ENCODE measurements at regions not wholly inside any gene's neighbourhood (a gene's known extent, or its start where the extent isn't known, plus 50 kb on each side); places are given as distances from the start of the nearest gene placed in this dataset.
"Not testable (repeated sequence)": the region's sequence is repeated elsewhere in the genome, so short reads cannot be mapped to it uniquely, and the experiment has no call there.

DNA sequence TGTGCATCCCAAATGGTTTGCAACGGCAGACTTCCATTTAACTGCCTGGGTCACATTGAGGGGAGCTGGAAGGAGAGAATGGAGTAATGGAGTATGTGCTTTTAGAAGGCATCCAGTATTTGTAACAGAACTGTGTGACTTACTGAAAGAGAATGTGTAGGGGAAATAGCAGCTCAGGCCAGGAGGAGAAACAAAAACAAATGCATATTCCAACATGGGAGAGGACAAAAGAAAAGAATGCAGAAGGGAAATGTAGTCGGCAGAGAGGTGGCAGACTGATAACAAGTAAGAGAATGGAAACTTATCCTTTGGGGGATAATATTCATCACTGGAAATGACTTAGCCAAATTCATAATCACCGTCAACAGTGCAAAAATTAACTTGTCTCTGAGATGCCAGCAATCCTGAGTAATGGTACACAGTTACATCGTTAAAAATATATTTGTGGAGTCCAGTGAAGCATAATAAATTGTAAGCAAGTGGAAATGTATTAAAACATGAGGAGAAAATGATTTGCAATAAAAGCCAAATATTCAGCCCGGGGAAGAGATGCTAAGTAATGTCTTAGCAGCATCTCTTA lies 294.9 kb upstream of the SGO1 start:
- no peak overlapping the region for H3K27ac Mint-ChIP-seq
- no peaks in the 10 kb centered on the region for H3K27me3 Mint-ChIP-seq
- no peak for ATAC-seq
- H3K4me3 Mint-ChIP-seq: no peak overlapping the region
- no peaks in the 10 kb centered on the region for H3K4me1 Mint-ChIP-seq
- peaks cover 15% of the 10 kb centered on the region for H3K36me3 Mint-ChIP-seq
- peaks cover 25% of the 10 kb centered on the region for H3K9me3 Mint-ChIP-seq

DNA sequence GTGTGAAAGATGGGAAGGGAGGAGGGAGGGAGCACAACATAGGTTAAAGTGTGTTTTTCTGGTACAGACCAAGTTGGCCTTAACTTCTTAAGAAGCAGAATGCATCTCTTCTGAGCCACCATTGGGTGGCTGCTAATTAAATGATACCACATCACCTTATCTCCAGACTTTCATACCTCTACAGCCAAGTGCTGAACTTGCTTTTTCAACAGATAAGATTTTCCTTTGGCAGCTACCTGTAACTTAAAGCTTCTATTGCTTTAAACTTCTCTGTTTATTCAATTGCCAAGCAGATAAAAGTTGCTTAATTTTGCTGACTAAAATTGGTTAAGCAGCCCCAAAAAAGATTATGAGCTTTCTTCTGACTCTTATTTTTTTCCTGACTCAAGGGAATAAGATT lies 292.4 kb upstream of the SGO1 start:
- Mint-ChIP-seq H3K9me3 (peaks cover 19% of the 10 kb centered on the region), H3K4me1 (no peaks in the 10 kb centered on the region), H3K4me3 (no peak overlapping the region), H3K27ac (no peak overlapping the region), H3K27me3 (no peaks in the 10 kb centered on the region), H3K36me3 (peaks cover 15% of the 10 kb centered on the region)
- no peak for ATAC-seq

DNA sequence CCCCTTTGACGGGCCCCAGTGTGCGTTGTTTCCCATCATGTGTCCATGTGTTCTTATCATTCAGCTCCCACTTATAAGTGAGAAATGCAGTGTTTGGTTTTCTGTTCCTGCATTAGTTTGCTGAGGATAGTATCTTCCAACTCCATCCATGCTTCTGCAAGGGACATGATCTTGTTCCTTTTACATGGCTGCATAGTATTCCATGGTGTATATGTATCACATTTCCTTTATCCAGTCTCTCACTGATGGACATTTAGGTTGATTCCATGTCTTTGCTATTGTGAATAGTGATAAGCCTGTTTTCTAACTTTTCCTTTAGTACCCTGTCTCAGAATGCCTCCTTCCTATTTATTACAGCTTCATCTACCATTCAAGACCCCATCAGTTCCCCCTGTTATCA lies 278.2 kb upstream of the SGO1 start:
- not testable (repeated sequence) for H3K27me3 Mint-ChIP-seq, ATAC-seq, H3K4me3 Mint-ChIP-seq, H3K27ac Mint-ChIP-seq, H3K4me1 Mint-ChIP-seq
- H3K36me3 Mint-ChIP-seq: peaks cover 35% of the 10 kb centered on the region
- H3K9me3 Mint-ChIP-seq: peaks cover 25% of the 10 kb centered on the region

DNA sequence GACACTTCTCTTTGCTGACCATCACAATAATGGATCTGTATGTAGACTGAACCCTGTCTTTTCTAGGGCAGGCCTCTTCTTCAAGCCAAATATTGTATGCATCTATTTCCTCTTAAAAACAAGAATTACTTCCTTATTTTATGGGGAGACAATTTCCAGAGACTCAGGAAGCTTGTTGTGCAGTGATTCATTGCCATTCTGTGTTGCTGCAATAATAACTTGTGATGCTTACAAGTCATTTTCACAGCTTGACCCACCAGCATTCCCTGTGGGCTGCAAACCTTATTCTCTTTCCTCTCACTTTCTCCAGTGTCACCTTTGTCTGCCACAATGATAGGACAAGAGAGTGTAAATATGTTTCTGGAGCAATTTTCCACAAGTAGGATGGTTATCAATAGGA lies 276.7 kb upstream of the SGO1 start:
- H3K27me3 Mint-ChIP-seq: no peaks in the 10 kb centered on the region
- H3K4me3 Mint-ChIP-seq: no peak overlapping the region
- peaks cover 33% of the 10 kb centered on the region for H3K36me3 Mint-ChIP-seq
- peaks cover 22% of the 10 kb centered on the region for H3K9me3 Mint-ChIP-seq
- no peak overlapping the region for H3K27ac Mint-ChIP-seq
- ATAC-seq: no peak
- H3K4me1 Mint-ChIP-seq: no peaks in the 10 kb centered on the region

DNA sequence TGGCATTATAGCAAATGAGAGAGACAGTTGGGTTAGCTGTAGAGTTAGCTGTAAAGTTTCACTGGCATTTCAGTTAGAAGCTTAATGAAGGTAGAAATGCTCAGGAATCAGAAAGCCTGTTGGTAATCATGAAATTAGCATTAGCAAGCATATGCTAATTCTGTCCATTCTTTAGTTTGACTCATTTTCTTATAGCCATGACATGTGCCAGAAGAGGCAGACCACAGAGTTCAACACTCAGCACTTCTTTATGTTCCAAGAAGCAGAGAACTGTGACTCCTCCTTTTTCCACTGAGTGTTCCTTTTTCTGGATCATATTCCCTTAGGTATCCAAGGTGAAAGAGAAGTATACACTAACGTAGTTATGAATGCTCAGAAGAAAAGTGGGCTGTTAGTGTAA lies 276.2 kb upstream of the SGO1 start:
- H3K27ac Mint-ChIP-seq: no peak overlapping the region
- ATAC-seq: no peak
- no peaks in the 10 kb centered on the region for H3K4me1 Mint-ChIP-seq
- no peak overlapping the region for H3K4me3 Mint-ChIP-seq
- H3K9me3 Mint-ChIP-seq: peaks cover 21% of the 10 kb centered on the region
- peaks cover 33% of the 10 kb centered on the region for H3K36me3 Mint-ChIP-seq
- no peaks in the 10 kb centered on the region for H3K27me3 Mint-ChIP-seq

DNA sequence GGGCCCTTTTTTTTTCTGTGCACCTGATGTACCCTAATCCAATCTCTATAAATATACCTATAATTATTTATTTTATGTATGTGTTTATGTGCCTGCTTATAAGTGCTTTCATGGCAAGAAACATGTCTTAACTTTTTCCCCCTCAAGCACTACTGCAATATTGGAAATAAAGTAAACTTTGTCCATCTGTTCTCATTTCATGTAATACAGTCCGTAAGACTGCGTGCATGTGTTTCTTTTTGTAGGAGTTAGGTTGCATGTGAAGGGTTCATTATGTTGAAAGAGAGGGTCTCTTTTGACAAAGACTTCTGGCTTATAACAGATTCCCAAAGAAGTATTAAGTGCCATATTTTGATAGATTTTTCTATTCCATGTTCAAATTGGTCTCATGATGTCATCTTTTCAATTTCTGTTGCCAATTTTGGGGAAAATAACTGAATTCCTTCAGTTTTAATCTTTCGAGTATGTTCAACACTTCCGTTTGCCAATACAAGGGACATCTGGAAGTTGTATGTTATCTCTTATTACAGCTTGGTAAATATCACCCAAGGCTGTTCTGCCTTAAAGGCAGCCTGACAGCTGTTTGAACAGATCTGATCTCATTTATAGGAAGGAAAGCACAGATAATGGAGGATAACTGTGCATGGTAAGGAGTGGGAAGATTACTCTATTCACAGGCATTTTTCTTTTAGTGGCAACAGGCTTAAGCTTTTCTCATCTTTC lies 273.1 kb upstream of the SGO1 start:
- Mint-ChIP-seq H3K9me3 (peaks cover 17% of the 10 kb centered on the region), H3K27ac (no peak overlapping the region), H3K27me3 (no peaks in the 10 kb centered on the region), H3K36me3 (peaks cover 22% of the 10 kb centered on the region), H3K4me1 (no peaks in the 10 kb centered on the region), H3K4me3 (no peak overlapping the region)
- no peak for ATAC-seq

DNA sequence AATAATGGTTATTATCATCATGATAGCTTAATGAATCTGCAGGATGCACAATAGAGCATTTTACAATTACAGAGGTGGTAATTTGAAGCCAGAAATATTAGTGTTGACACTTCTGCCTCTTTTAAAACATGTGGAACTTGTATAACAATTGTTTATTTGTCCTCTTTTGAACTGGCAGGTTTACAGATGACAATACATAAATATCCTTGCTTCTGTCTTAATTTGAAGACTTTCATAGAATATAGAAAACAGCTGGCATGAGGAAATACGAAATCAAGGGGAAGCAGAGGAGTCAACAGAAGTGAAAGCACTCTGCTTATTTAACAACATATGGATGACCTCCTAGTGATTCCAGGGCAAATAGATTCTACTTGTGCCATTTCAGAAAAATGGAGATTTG lies 270.5 kb upstream of the SGO1 start:
- H3K27ac Mint-ChIP-seq: no peak overlapping the region
- H3K4me1 Mint-ChIP-seq: no peaks in the 10 kb centered on the region
- no peak overlapping the region for H3K4me3 Mint-ChIP-seq
- no peaks in the 10 kb centered on the region for H3K27me3 Mint-ChIP-seq
- no peak for ATAC-seq
- peaks cover 14% of the 10 kb centered on the region for H3K9me3 Mint-ChIP-seq
- peaks cover 20% of the 10 kb centered on the region for H3K36me3 Mint-ChIP-seq

DNA sequence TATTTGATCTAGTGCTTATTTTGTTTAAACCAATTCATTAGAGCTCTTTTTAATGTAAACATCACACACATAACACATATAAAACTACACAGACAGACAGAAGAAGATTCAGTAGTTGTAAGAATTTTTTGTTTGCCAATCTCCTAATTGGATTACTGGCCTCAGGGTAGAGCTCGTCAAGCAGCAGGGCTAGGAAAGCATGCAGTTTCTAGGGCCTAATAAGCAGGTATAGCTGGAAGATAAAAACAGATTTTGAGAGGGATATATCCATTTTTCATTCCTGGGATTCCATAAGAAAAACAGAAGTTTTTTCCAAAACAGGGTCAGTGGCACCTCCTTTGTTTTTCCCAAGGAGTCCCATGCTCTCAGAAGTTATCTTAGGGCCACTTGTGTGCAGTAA lies 265.2 kb upstream of the SGO1 start:
- no peak for ATAC-seq
- no peaks in the 10 kb centered on the region for H3K36me3 Mint-ChIP-seq
- no peaks in the 10 kb centered on the region for H3K27me3 Mint-ChIP-seq
- peaks cover 3% of the 10 kb centered on the region for H3K9me3 Mint-ChIP-seq
- no peaks in the 10 kb centered on the region for H3K4me1 Mint-ChIP-seq
- H3K4me3 Mint-ChIP-seq: no peak overlapping the region
- H3K27ac Mint-ChIP-seq: no peak overlapping the region

DNA sequence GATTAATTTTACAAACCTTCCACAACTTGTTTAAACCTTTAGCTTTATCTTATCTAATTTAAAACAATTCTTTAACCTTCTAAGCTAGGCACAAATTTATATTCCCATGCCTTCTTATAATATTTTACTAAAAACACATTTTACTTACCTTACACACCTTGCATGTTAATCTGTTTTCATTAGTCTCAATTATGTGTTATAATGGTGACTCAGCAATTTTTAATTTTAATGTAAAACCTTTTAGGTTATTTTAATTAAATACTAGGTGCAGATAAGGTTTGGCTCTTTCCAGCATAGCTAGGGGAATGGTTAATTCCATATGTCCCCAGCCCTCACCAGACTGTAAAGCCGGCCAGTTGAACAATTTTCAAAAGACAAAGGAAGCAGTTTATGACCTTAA lies 264.6 kb upstream of the SGO1 start:
- H3K4me1 Mint-ChIP-seq: no peaks in the 10 kb centered on the region
- peaks cover 3% of the 10 kb centered on the region for H3K9me3 Mint-ChIP-seq
- no peaks in the 10 kb centered on the region for H3K36me3 Mint-ChIP-seq
- ATAC-seq: no peak
- H3K27me3 Mint-ChIP-seq: no peaks in the 10 kb centered on the region
- H3K4me3 Mint-ChIP-seq: no peak overlapping the region
- H3K27ac Mint-ChIP-seq: no peak overlapping the region

DNA sequence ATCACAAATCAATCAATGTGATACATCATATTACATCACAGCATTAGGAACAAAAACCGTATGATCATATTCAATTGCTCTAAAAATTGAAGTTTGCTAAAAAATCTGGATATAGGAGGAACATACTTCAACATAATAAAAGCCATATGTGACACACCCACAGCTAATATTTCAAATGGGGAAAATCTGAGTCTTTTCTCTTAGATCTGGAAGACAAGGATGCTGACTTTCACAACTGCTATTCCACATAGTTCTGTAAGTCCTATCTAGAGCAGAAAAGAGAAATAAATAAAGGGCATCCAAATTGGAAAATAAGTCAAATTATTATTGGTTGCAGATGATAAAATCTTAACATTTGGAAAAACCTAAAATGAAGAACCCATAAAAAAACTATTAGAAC lies 256.8 kb upstream of the SGO1 start:
- ATAC-seq: no peak
- H3K4me3 Mint-ChIP-seq: no peak overlapping the region
- H3K27me3 Mint-ChIP-seq: no peaks in the 10 kb centered on the region
- no peaks in the 10 kb centered on the region for H3K36me3 Mint-ChIP-seq
- H3K27ac Mint-ChIP-seq: no peak overlapping the region
- no peaks in the 10 kb centered on the region for H3K9me3 Mint-ChIP-seq
- H3K4me1 Mint-ChIP-seq: no peaks in the 10 kb centered on the region

DNA sequence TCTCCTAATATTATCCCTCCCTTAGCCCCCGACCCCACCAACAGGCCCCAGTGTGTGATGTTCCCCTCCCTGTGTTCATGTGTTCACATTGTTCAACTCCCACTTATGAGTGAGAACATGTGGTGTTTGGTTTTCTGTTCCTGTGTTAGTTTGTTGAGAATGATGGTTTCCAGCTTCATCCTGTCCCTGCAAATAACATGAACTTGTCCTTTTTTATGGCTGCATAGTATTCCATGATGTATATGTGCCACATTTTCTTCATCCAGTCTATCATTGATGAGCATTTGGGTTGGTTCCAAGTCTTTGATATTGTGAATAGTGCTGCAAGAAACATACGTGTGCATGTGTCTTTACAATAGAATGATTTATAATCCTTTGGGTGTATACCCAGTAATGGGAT lies 241.3 kb upstream of the SGO1 start:
- peaks cover 12% of the 10 kb centered on the region for H3K9me3 Mint-ChIP-seq
- H3K4me3 Mint-ChIP-seq, H3K4me1 Mint-ChIP-seq, ATAC-seq, H3K27ac Mint-ChIP-seq, H3K27me3 Mint-ChIP-seq: not testable (repeated sequence)
- peaks cover 51% of the 10 kb centered on the region for H3K36me3 Mint-ChIP-seq

DNA sequence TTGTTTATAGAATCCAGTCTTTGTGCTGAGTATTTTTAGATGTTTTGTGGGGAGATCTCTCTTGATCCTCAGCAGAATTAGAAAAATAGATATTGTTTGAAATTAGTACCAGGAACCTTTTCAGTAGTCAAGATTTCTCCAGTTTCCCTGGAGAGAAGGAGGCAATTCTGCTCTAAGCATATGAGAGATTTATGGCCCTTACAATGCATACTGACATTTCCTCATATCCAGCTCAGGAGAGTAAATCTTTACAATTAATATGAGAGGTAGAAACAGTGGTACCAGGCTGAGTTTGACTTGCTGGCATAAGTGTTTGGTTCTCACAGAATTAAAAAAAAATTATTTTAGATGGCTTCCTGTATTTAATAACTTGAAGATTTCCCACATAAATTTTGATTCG lies 239.1 kb upstream of the SGO1 start:
- Mint-ChIP-seq H3K27me3 (no peaks in the 10 kb centered on the region), H3K4me1 (no peaks in the 10 kb centered on the region), H3K36me3 (peaks cover 33% of the 10 kb centered on the region), H3K9me3 (peaks cover 2% of the 10 kb centered on the region), H3K4me3 (no peak overlapping the region), H3K27ac (no peak overlapping the region)
- ATAC-seq: no peak

DNA sequence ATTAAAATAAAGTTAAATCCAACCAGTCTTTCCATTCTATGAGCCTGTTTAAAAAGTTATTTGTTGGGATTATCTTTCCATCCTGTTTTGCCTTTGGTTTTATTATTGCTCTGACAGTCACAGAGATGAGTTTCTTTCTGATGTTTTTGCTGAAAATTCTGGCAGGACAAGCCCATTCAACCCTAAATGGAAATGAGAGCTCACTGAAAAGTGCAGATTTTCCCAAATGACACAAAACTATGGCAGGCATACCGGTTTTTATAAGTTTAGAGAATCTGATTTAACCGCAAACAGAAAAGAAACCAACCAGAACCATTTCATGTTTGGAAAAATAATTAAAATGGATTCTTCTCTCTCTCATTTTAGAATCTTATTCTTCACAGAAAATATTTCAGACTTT lies 238.1 kb upstream of the SGO1 start:
- Mint-ChIP-seq H3K27ac (no peak overlapping the region), H3K36me3 (peaks cover 22% of the 10 kb centered on the region), H3K27me3 (no peaks in the 10 kb centered on the region), H3K9me3 (no peaks in the 10 kb centered on the region), H3K4me1 (no peaks in the 10 kb centered on the region), H3K4me3 (no peak overlapping the region)
- no peak for ATAC-seq

DNA sequence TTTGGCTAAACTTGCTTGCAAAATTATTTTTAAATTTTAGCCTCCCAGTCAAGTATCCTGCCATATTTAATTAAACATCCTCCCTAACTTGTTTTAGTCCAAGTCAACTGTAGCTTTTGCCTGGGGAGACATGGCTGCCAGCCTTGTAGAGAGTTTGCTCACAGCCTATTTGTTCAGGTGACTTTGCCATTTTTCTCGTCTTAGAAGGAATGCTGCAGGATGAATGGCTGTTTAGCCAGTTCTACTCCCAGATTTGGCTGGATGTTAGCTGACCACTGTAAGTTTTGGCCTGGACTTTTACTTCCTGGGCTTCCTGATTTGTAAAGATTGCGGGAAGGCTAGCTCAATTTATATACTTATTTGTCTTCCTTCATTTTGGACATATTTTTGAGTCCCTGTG lies 236.4 kb upstream of the SGO1 start:
- H3K9me3 Mint-ChIP-seq: no peaks in the 10 kb centered on the region
- peaks cover 12% of the 10 kb centered on the region for H3K36me3 Mint-ChIP-seq
- no peaks in the 10 kb centered on the region for H3K27me3 Mint-ChIP-seq
- no peaks in the 10 kb centered on the region for H3K4me1 Mint-ChIP-seq
- ATAC-seq: no peak
- H3K27ac Mint-ChIP-seq: no peak overlapping the region
- no peak overlapping the region for H3K4me3 Mint-ChIP-seq

DNA sequence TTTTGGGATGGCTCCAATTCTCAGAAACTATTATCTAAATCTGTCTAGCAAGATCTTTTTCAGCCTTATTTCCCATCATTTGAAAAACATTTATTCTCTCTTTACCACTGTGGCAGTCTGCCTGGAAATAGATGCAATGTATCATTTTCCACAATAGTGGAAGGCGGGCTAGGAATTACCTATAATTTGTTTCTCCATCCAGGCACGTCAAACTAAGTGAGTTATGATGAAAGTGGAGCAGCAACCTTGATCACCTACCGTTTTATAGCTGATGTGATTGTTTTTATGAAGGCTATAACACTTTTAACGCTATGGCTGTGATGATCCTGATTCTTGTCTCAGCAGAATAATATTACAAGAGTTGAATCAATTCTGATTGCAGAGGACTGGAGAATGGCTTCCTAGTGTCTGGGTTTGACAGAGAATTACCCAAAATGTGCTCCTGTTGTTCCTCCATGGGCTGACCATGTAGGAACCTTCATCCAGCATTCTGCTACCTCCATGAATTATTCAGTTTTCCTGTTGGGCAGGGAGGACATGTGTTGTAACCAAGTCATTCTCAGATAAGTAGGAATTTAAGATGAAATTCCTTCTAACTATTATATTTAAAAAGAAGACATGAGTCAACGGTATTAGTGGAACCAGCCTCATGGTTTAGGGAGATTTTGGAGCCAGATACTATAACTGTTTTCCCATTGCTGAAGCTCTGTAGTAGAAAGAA lies 231.5 kb upstream of the SGO1 start:
- no peaks in the 10 kb centered on the region for H3K9me3 Mint-ChIP-seq
- no peak overlapping the region for H3K4me3 Mint-ChIP-seq
- H3K27me3 Mint-ChIP-seq: no peaks in the 10 kb centered on the region
- no peak for ATAC-seq
- H3K36me3 Mint-ChIP-seq: no peaks in the 10 kb centered on the region
- H3K27ac Mint-ChIP-seq: no peak overlapping the region
- H3K4me1 Mint-ChIP-seq: no peaks in the 10 kb centered on the region

DNA sequence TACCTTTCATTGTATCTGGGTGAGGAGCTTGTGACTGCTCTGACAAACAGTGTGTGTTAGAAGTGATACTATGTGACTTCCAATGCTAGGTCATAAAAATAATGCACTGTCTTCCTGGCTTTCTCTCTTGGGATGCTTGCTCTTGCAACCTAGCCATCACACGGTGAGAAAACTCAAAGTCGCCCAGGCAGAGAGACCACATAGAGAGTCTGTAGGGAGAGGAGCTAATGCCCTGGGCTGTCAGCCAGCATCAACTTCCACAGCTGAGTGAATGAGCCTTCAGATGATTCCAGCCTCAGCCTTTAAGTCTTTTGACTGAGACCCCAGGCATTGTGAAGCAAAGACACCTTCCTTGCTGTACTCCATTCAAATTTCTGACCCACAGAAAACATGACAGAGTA lies 220.6 kb upstream of the SGO1 start:
- Mint-ChIP-seq H3K4me3 (no peak overlapping the region), H3K9me3 (no peaks in the 10 kb centered on the region), H3K27ac (no peak overlapping the region), H3K27me3 (no peaks in the 10 kb centered on the region), H3K4me1 (no peaks in the 10 kb centered on the region), H3K36me3 (peaks cover 7% of the 10 kb centered on the region)
- ATAC-seq: no peak
